HL-60 (cell line): ENCODE measurements at regions not wholly inside any gene's neighbourhood (a gene's known extent, or its start where the extent isn't known, plus 50 kb on each side); places are given as distances from the start of the nearest gene placed in this dataset.

Experiments
- CTCF ChIP-seq: IDR thresholded peaks from one replicate; pipeline ENCODE4 v1.5.1; 2011; ENCODE audit warnings: low read length, control low read depth, inconsistent platforms; ENCODE audit not compliant: insufficient read depth
- GABPA ChIP-seq: IDR thresholded peaks from 2 replicates; pipeline ENCODE4 v1.6.1; 2012; ENCODE audit warnings: low read depth
- POLR2AphosphoS5 ChIP-seq: IDR thresholded peaks from 2 replicates; pipeline ENCODE4 v1.6.1; 2012; ENCODE audit warnings: low read depth
- REST ChIP-seq: IDR thresholded peaks from 2 replicates; pipeline ENCODE4 v1.6.1; 2012; ENCODE audit warnings: low read depth; ENCODE audit not compliant: insufficient replicate concordance
- SPI1 ChIP-seq: IDR thresholded peaks from 2 replicates; pipeline ENCODE4 v1.6.1; 2012; ENCODE audit warnings: low read depth, mild to moderate bottlenecking, borderline replicate concordance

- TF ChIP-seq CTCF (no peak), SPI1 (no peak), REST (no peak), GABPA (no peak), POLR2AphosphoS5 (no peak)
Observed at GRCh38 chr13:109868578-109869311, 82.4 kb upstream of the IRS2 start.
